Body of pancreas (tissue), 4 donors: ENCODE measurements at regions not wholly inside any gene's neighbourhood (a gene's known extent, or its start where the extent isn't known, plus 50 kb on each side); places are given as distances from the start of the nearest gene placed in this dataset.

Source experiments
- ATAC-seq: fragments of 150-250 bp; one replicate; pipeline ENCODE4 v1.9.1; 2016
- DNase-seq, 4 donors: peaks; one replicate each; pipeline ENCODE4 v3.0.0-alpha.2; 2019
- H3K27ac ChIP-seq, 4 donors: fragments of 200-600 bp; sonication (generic); 1 replicate in 3 of 4; 2 replicates in 1 of 4; pipeline versions ENCODE4 v1.5.1 to v1.6.1; 2016 to 2019; ENCODE audit warnings: mild to moderate bottlenecking in 1 of 4, mixed read lengths in 1 of 4, moderate library complexity in 1 of 4
- H3K27me3 ChIP-seq, 2 donors: fragments of 200-600 bp; sonication (generic); one replicate each; pipeline ENCODE4 v1.6.0; 2016; ENCODE audit warnings: mild to moderate bottlenecking in 1 of 2
- H3K36me3 ChIP-seq, 2 donors: fragments of 200-600 bp; sonication (generic); replicated peaks in 1 of 2; 2 replicates each; pipeline ENCODE4 v1.5.1; 2016; ENCODE audit warnings: low read depth in 2 of 2; ENCODE audit not compliant: insufficient read depth in 1 of 2
- H3K4me1 ChIP-seq: fragments of 200-600 bp; sonication (generic); one replicate; pipeline ENCODE4 v1.6.0; 2016
- H3K4me3 ChIP-seq, 2 donors: fragments of 200-600 bp; sonication (generic); 1 replicate in 1 of 2; 2 replicates in 1 of 2; pipeline ENCODE4 v1.5.1; 2016 to 2019
- H3K9me3 ChIP-seq, 3 donors: fragments of 200-600 bp; sonication (generic); 1 replicate in 2 of 3; 2 replicates in 1 of 3; pipeline ENCODE4 v1.5.1; 2016
- CTCF ChIP-seq, 7 experiments: fragments of 450-650 bp in 4 of 7; fragments of 200-600 bp in 3 of 7; sonication (generic) in 3 of 7; IDR thresholded peaks; one replicate each; pipeline ENCODE4 v1.5.1; 2016 to 2019; ENCODE audit warnings: antibody characterized with exemption in 7 of 7
- POLR2A ChIP-seq, 3 donors: fragments of 450-650 bp; IDR thresholded peaks; one replicate each; pipeline ENCODE4 v1.6.1; 2016; ENCODE audit warnings: antibody characterized with exemption in 3 of 3, mild to moderate bottlenecking in 2 of 3
- WGBS, 2 donors: methylation state at CpG; one replicate each; pipeline ENCODE4 v1.1.5; 2017; 5-methylcytosine and 5-hydroxymethylcytosine counted together
- intact Hi-C: fragments of 100-400 bp; cut with DNase I; formaldehyde crosslinking; loops from one replicate; pipeline ENCODE4 v1.15.1; 2023

GRCh38 chr18:4847056-4847455 lies 350.0 kb downstream of the AKAIN1 start:
- H3K27me3 ChIP-seq = no peaks in the 10 kb centered on the region
- no peak for ATAC-seq
- H3K36me3 ChIP-seq = no peaks in the 10 kb centered on the region
- TF ChIP-seq CTCF (IDR thresholded peaks at IDR 0.05) = no peak
- no peak for TF ChIP-seq POLR2A (IDR thresholded peaks at IDR 0.05)
- no peaks in the 10 kb centered on the region for H3K4me1 ChIP-seq
- H3K9me3 ChIP-seq = no peaks in the 10 kb centered on the region
- DNase-seq = no peak
- WGBS, 2 donors = 50 to 63% methylated on average over 1 of the region's 1 CpG
- intact Hi-C loops = no loop called here
- H3K4me3 ChIP-seq = no peak overlapping the region
- H3K27ac ChIP-seq = no peak overlapping the region

DNA sequence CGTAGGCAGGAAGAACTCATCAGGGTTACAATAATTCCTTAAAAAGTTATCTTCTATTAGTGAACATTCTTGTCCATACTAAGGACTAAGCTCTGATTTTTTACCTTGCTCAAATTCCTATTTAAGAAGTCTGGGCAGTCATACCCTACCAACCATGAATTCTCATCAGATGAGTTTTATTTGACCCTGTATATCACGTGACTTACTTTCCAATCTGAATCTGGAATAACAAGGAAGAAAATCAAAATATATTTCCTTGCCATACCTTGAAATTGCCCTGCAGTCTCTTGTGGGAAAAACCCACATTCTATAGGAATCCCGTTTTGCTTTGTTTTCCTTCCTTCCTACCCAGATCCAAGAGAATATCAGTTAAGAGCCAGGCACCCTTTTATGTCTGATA lies 352.7 kb downstream of the AKAIN1 start:
- 35 to 36% methylated on average over 3 of the region's 3 CpGs for WGBS, 2 donors
- intact Hi-C loops = no loop called here

DNA sequence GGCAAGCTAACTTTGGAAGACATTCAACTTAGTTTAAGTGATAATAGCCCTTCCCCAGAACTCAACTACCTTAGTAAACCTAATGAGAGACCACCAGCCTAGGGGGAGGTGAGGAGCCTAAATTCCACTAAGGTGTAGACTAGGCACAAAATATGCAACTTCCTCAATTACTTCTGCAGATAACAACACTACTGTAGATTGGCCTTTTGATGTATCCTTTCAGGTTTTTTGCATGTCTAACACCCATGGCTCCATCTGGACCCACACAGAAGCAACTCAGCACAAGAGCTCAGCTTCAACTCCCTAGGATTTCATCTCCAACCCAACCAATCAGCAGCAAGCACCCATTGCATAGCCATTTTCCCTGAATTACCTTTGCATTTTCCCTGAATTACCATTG lies 353.3 kb downstream of the AKAIN1 start:
- H3K4me3 ChIP-seq = no peak overlapping the region
- no peak for TF ChIP-seq CTCF (IDR thresholded peaks at IDR 0.05)
- no peak for TF ChIP-seq POLR2A (IDR thresholded peaks at IDR 0.05)
- H3K27ac ChIP-seq = no peak overlapping the region
- intact Hi-C loops = no loop called here
- H3K4me1 ChIP-seq = no peaks in the 10 kb centered on the region
- ATAC-seq = no peak
- H3K9me3 ChIP-seq = no peaks in the 10 kb centered on the region
- H3K36me3 ChIP-seq = no peaks in the 10 kb centered on the region
- no peaks in the 10 kb centered on the region for H3K27me3 ChIP-seq
- DNase-seq = no peak

More for the DNA sequence above, 352.7 kb downstream of the AKAIN1 start:
- Histone ChIP-seq H3K36me3 (no peaks in the 10 kb centered on the region), H3K4me1 (no peaks in the 10 kb centered on the region), H3K27ac (no peak overlapping the region), H3K4me3 (no peak overlapping the region), H3K27me3 (no peaks in the 10 kb centered on the region), H3K9me3 (no peaks in the 10 kb centered on the region)
- no peak for DNase-seq
- TF ChIP-seq POLR2A (IDR thresholded peaks at IDR 0.05) = no peak
- TF ChIP-seq CTCF (IDR thresholded peaks at IDR 0.05) = no peak
- ATAC-seq = no peak

GRCh38 chr18:4842751-4843150 lies 354.3 kb downstream of the AKAIN1 start:
- TF ChIP-seq CTCF (IDR thresholded peaks at IDR 0.05) = no peak
- no peak for TF ChIP-seq POLR2A (IDR thresholded peaks at IDR 0.05)
- DNase-seq (no peak), ATAC-seq (no peak)
- no peak overlapping the region for H3K4me3 ChIP-seq
- no peak overlapping the region for H3K27ac ChIP-seq
- no peaks in the 10 kb centered on the region for H3K36me3 ChIP-seq
- 53 to 67% methylated on average over 1 of the region's 1 CpG for WGBS, 2 donors
- intact Hi-C loops = no loop called here
- H3K9me3 ChIP-seq = no peaks in the 10 kb centered on the region
- H3K4me1 ChIP-seq = no peaks in the 10 kb centered on the region
- H3K27me3 ChIP-seq = no peaks in the 10 kb centered on the region

- no peak for DNase-seq
Measured at GRCh38 chr18:4842287-4842686, 354.8 kb downstream of the AKAIN1 start.

More at GRCh38 chr18:4842287-4842686, 354.8 kb downstream of the AKAIN1 start:
- Histone ChIP-seq H3K9me3 (no peaks in the 10 kb centered on the region), H3K4me3 (no peak overlapping the region), H3K36me3 (no peaks in the 10 kb centered on the region), H3K27ac (no peak overlapping the region), H3K4me1 (no peaks in the 10 kb centered on the region), H3K27me3 (no peaks in the 10 kb centered on the region)
- no peak for ATAC-seq
- 37 to 55% methylated on average over 2 of the region's 2 CpGs for WGBS, 2 donors
- TF ChIP-seq POLR2A (IDR thresholded peaks at IDR 0.05) (no peak), CTCF (IDR thresholded peaks at IDR 0.05) (no peak)
- intact Hi-C loops = no loop called here
